HUES64 (cell line): ENCODE measurements at regions not wholly inside any gene's neighbourhood (a gene's known extent, or its start where the extent isn't known, plus 50 kb on each side); places are given as distances from the start of the nearest gene placed in this dataset.

ENCODE experiments used
- H3K27ac ChIP-seq: 2 replicates; pipeline ENCODE4 v1.7.0; 2013; ENCODE audit warnings: low read depth, low read length, inconsistent platforms
- H3K27me3 ChIP-seq: 2 replicates; pipeline ENCODE4 v1.6.1; 2013; ENCODE audit warnings: mild to moderate bottlenecking, low read length; ENCODE audit not compliant: insufficient read depth
- H3K36me3 ChIP-seq: 2 replicates; pipeline ENCODE4 v1.6.1; 2013; ENCODE audit warnings: mild to moderate bottlenecking, low read length; ENCODE audit not compliant: insufficient read depth
- H3K4me1 ChIP-seq: 2 replicates; pipeline ENCODE4 v1.6.1; 2013; ENCODE audit warnings: mild to moderate bottlenecking, low read length, moderate library complexity; ENCODE audit not compliant: insufficient read depth
- H3K4me3 ChIP-seq: 2 replicates; pipeline ENCODE4 v1.5.1; 2013; ENCODE audit warnings: mild to moderate bottlenecking, low read length, moderate library complexity
- H3K9ac ChIP-seq: 2 replicates; pipeline ENCODE4 v1.6.1; 2013; ENCODE audit warnings: mild to moderate bottlenecking, low read depth, low read length
- H3K9me3 ChIP-seq: 2 replicates; pipeline ENCODE4 v1.6.1; 2013; ENCODE audit warnings: low read depth, low read length; ENCODE audit not compliant: insufficient read depth
- WGBS: fragments of 150-250, 120-280 bp; methylation state at CpG from one replicate; pipeline ENCODE4 v1.1.7; 2013; ENCODE audit warnings: missing lambda C conversion rate; 5-methylcytosine and 5-hydroxymethylcytosine counted together

DNA sequence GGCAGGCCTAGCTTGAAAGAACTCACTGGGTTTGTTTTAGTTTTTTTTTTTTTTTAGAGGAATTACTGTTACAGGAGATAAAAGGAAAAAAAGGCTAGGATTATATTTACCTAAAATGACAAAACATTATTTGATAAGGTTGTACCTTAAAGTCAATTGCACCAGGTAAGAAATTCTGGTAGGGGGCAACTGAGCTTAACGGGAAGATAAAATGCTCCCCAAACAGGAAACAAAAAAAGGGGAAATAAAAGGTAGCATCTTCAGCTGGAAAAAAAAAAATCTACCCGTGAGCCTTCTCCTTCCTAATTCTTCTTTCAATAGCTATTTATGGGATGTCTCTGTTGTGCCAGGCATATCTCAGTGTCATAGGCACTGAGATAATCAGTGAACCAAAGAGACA is 164.5 kb downstream of the PIK3R1 start:
- WGBS: 86% methylated on average over 1 of the region's 2 CpGs
- Histone ChIP-seq H3K27me3 (no peaks in the 10 kb centered on the region), H3K9me3 (no peaks in the 10 kb centered on the region), H3K27ac (no peak overlapping the region), H3K9ac (no peak overlapping the region), H3K4me1 (peaks cover 5% of the 10 kb centered on the region; the same call in 1 of the 2 replicates), H3K36me3 (no peaks in the 10 kb centered on the region), H3K4me3 (no peak overlapping the region)

DNA sequence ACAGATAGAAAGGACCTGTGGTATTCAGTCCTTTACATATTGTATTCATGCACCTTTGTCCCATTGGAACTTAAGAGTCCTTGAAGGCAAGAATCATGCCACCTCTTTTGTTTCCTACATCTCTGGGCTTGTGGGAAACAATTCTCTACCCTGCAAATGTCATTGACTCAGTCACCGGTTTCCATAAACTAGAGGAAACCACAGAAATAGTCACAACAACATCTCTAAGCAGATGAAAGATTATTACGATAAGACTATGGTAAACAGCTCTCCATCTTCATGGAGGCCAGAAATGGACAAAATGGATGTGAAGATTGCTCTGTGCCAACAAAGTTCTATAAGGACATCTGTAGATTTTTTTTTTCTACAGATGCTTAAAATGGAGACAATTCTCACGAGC is 165.5 kb downstream of the PIK3R1 start:
- WGBS: 94% methylated on average over 3 of the region's 3 CpGs
- Histone ChIP-seq H3K9me3 (no peaks in the 10 kb centered on the region), H3K27me3 (no peaks in the 10 kb centered on the region), H3K4me3 (no peak overlapping the region), H3K36me3 (no peaks in the 10 kb centered on the region), H3K9ac (no peak overlapping the region), H3K27ac (no peak overlapping the region), H3K4me1 (peaks cover 5% of the 10 kb centered on the region; the same call in 1 of the 2 replicates)

DNA sequence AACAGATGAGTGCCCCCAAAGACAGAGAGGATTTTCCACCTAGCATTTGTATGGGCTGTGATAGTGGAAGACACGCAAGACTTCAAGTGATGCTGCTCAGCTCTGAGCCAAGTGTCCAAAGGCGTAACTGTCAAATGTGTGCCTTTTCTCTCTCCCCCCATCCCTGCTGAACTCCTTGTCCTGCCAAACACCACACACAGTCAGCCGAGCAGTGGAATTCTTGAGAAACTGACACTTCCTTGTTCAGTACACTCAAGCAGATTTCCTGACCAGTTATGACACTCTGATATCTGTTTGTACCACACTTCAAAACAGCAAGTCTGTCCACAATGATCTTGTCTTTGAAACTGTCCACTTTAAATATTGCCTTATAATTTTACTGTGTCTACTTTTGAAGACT is 166.4 kb downstream of the PIK3R1 start:
- Histone ChIP-seq H3K4me3 (no peak overlapping the region), H3K36me3 (no peaks in the 10 kb centered on the region), H3K27ac (no peak overlapping the region), H3K9ac (no peak overlapping the region), H3K27me3 (no peaks in the 10 kb centered on the region), H3K4me1 (peaks cover 5% of the 10 kb centered on the region; the same call in 1 of the 2 replicates), H3K9me3 (no peaks in the 10 kb centered on the region)
- WGBS: 96% methylated on average over 3 of the region's 3 CpGs

DNA sequence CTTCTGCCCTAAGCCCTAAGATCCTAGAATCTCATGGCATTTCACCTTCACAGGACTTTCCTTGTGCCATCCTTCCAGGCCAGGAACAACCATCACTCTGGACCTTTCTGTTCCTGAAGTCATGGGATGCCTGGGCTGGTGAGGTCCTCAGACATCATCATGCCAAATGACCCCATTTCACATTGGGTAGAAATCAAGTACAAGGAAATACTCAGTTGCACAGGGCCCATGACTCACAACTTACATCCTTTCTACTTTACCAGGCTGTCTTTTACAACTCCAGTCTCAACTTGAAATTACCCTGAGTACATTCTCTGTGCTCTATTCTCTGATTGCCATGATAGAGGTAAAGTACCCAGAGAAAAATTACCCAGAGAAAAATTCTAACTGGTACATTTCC is 167.1 kb downstream of the PIK3R1 start:
- H3K4me3 ChIP-seq: no peak overlapping the region
- peaks cover 5% of the 10 kb centered on the region; the same call in 1 of the 2 replicates for H3K4me1 ChIP-seq
- H3K36me3 ChIP-seq: no peaks in the 10 kb centered on the region
- H3K27ac ChIP-seq: no peak overlapping the region
- no peaks in the 10 kb centered on the region for H3K9me3 ChIP-seq
- H3K27me3 ChIP-seq: no peaks in the 10 kb centered on the region
- no peak overlapping the region for H3K9ac ChIP-seq

DNA sequence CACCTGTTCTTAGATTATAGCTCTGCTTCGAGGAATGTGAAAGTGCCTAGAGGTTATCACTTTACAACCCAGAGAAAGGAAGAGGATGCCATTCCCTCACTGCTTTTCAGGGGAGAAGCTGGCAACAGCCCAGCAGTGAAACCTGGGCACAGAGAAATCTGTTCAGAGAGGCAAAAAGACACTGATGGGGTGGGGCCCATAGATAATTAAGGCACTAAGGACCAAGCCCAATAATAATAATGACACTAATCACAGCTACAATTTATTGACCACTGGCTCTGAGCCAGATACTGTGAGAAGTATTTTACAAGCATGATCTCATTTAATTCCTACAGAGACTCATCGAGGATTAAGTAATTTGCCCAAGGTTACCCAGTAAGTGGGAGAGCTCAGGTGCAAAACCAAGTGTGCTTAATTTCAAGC is 168.3 kb downstream of the PIK3R1 start:
- no peak overlapping the region for H3K9ac ChIP-seq
- no peaks in the 10 kb centered on the region for H3K9me3 ChIP-seq
- H3K4me3 ChIP-seq: no peak overlapping the region
- H3K4me1 ChIP-seq: no peaks in the 10 kb centered on the region
- H3K27ac ChIP-seq: no peak overlapping the region
- H3K36me3 ChIP-seq: no peaks in the 10 kb centered on the region
- no peaks in the 10 kb centered on the region for H3K27me3 ChIP-seq
- WGBS: 95% methylated on average over 2 of the region's 2 CpGs

DNA sequence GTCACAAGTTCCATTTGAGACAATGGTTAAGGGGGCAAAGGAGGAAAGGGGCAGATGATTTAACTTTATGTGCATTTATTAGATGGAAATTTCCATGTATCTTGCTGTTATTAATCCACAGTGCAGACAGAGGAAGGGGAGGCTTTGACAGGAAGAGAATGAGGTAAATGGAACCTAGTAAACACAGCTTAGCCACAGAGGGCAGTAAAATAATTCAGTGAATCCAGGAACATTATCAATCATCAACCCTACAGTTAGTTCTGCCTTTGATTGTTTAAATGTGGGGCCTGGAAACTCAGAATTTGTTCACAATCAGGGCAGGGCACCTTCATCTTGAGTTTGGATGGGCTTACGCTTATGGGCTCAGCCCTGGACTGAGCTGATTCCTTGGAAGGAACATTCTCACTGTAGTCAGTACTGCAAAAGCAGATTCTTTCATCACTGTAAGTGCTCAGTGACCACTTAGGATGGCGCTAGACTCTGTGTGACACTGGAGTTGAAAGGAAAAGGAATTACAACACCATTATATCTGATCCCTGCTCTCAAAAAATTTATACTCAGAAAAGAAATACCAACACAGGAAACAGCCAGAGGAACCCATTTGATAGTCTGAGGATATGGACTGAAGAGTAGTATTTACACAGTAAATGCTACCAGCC is 169.5 kb downstream of the PIK3R1 start:
- Histone ChIP-seq H3K9me3 (no peaks in the 10 kb centered on the region), H3K4me1 (no peaks in the 10 kb centered on the region), H3K4me3 (no peak overlapping the region), H3K27ac (no peak overlapping the region), H3K9ac (no peak overlapping the region), H3K36me3 (no peaks in the 10 kb centered on the region), H3K27me3 (no peaks in the 10 kb centered on the region)
- 98% methylated on average over 2 of the region's 2 CpGs for WGBS

DNA sequence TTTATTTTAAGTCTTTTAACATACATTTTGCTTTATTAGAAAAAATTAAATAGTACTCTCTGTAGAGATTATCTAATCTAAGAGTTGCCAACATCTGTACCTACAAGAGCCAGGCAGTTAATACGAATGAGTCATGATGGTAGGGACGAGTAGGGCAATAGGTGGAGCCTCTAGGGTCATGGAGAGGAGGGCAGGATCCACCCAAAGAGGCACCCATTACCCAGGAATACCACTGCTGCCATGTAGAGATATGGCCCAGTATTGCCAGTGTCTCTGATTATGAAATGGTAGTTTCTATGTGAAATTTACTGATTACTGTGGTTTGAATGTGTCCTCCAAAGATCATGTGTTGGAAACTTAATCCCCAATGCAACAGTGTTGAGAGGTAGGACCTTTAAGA is 170.4 kb downstream of the PIK3R1 start:
- Histone ChIP-seq H3K4me3 (no peak overlapping the region), H3K9me3 (no peaks in the 10 kb centered on the region), H3K9ac (no peak overlapping the region), H3K27me3 (no peaks in the 10 kb centered on the region), H3K36me3 (no peaks in the 10 kb centered on the region), H3K27ac (no peak overlapping the region), H3K4me1 (no peaks in the 10 kb centered on the region)
- WGBS: 84% methylated on average over 2 of the region's 2 CpGs

DNA sequence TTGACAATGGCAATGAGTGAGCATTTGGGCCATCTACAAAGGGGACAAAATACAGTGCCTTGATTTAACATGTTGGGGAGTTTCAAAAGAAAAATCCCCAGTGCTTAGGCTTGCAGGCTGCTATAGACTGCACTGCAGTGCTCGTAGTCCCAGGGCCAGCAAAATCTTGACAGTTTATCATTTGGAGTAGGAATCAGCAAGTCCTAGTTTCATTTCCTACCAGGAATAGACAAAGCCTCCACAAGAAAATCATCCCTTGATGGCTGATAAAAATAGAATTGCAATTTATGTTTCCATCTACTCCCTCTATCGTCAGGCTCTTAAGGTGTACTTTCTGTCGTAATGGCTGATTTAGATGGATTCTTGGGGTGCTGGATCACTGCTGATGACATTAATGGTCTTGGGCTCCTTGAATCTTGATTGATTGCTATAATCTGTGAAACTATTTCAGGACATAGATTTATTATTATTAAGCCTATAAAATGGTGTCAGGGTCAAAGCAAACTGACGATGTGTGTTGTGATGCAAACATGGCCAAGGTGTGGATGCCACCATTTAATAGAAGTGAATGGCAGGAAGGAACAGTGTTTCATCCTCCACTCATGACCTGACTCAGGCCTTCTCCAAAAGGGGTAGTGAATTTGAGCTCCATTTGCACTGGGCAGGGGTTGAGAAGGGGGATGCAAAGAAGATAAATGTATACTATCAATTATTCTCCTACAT is 171.7 kb downstream of the PIK3R1 start:
- 93% methylated on average over 4 of the region's 4 CpGs for WGBS
- no peak overlapping the region for H3K9ac ChIP-seq

DNA sequence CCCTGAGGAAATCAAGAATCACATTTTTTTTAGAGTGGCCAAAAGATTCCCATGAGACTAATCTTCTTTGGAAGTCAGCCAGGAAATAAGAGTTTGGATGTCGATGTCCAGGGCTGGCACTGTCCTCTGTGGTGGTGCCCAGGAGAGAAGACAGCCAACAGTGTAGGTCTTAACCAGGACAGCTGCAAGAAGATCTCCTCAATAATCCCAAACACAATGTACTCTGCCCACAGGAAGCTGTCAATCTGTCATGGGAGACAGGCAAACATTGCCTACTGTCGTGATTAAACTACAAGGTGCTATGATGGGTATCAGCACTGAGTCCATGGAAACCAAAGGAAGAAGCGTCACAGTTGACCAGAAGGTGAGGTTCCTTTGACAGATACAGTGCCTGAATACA is 174.1 kb downstream of the PIK3R1 start:
- no peaks in the 10 kb centered on the region for H3K9me3 ChIP-seq

More for the DNA sequence above, 171.7 kb downstream of the PIK3R1 start:
- no peak overlapping the region for H3K4me3 ChIP-seq
- H3K36me3 ChIP-seq: no peaks in the 10 kb centered on the region
- H3K9me3 ChIP-seq: no peaks in the 10 kb centered on the region
- no peaks in the 10 kb centered on the region for H3K4me1 ChIP-seq
- H3K27me3 ChIP-seq: no peaks in the 10 kb centered on the region
- no peak overlapping the region for H3K27ac ChIP-seq

DNA sequence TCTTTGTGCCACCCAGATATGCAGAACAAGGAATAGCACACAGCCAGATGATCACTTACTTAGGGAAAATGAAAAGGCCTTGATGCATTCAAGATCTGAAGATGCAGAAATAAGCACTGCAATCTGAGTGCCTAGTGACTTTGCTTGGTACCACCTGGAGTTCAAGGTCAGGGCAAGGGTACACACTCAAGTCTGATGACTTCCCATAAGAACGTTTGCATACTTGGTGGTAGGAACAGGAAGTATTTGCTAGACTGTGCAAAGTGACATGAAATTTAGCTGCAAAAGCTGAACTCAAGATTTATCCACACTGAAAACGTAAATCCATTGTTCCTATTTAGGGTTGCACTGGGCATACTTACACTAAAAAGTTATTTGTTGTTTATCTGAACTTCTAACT is 177.1 kb downstream of the PIK3R1 start:
- WGBS: 88% methylated on average over 2 of the region's 2 CpGs
- no peak overlapping the region for H3K27ac ChIP-seq
- H3K4me3 ChIP-seq: no peak overlapping the region
- no peaks in the 10 kb centered on the region for H3K9me3 ChIP-seq
- H3K9ac ChIP-seq: no peak overlapping the region
- H3K4me1 ChIP-seq: no peaks in the 10 kb centered on the region
- no peaks in the 10 kb centered on the region for H3K36me3 ChIP-seq
- no peaks in the 10 kb centered on the region for H3K27me3 ChIP-seq

More for the DNA sequence above, 174.1 kb downstream of the PIK3R1 start:
- Histone ChIP-seq H3K27ac (no peak overlapping the region), H3K9ac (no peak overlapping the region), H3K36me3 (no peaks in the 10 kb centered on the region), H3K4me1 (no peaks in the 10 kb centered on the region), H3K27me3 (no peaks in the 10 kb centered on the region), H3K4me3 (no peak overlapping the region)
- 94% methylated on average over 3 of the region's 3 CpGs for WGBS

DNA sequence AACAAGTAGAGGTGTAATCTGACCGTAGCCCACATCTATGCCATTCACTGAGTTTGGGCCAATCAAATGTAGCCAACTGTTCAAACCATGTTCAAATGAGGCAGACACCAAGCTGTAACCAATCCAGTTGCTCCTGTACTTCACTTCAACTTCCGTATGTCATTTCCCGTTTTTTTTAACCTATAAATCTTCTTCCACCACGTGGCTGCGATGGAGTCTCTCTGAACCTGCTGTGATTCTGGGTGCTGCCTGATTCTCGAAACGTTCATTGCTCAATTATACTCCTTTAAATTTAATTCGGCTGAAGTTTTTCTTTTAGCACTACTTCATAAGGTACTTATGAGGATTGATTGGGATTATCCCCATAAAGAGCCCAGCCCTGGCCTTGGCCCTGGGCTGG is 179.7 kb downstream of the PIK3R1 start:
- H3K36me3 ChIP-seq: no peaks in the 10 kb centered on the region
- H3K9me3 ChIP-seq: no peaks in the 10 kb centered on the region
- no peak overlapping the region for H3K27ac ChIP-seq
- WGBS: 95% methylated on average over 7 of the region's 8 CpGs
- H3K27me3 ChIP-seq: no peaks in the 10 kb centered on the region
- H3K4me3 ChIP-seq: no peak overlapping the region
- no peak overlapping the region for H3K9ac ChIP-seq
- H3K4me1 ChIP-seq: no peaks in the 10 kb centered on the region
